WTC11 (cell line): ENCODE measurements at regions not wholly inside any gene's neighbourhood (a gene's known extent, or its start where the extent isn't known, plus 50 kb on each side); places are given as distances from the start of the nearest gene placed in this dataset.

ENCODE experiments used
- ATAC-seq: fragments of 200-7000 bp; cut with Tn5 transposase; 2 replicates; pipeline ENCODE4 v1.10.0; 2021; ENCODE audit warnings: mild to moderate bottlenecking, moderate library complexity
- CTCF ChIA-PET: fragments of 300-600 bp; sonication (Branson Sonifier 250); formaldehyde crosslinking; loops from one replicate; lab custom pipeline; 2021; ENCODE audit warnings: antibody characterized with exemption; lab: Charles Lee
- POLR2A ChIA-PET: fragments of 350-600 bp; sonication (Branson Sonifier 250); formaldehyde crosslinking; loops from one replicate; lab custom pipeline; 2021; ENCODE audit warnings: antibody characterized with exemption; lab: Charles Lee
- DNase-seq: peaks from one replicate; pipeline ENCODE4 v3.0.0; 2021; ENCODE audit warnings: low spot score
- H3K27ac Mint-ChIP-seq: 2 replicates; pipeline ENCODE4 v1.8.0; 2021; ENCODE audit warnings: mixed read lengths
- H3K27me3 Mint-ChIP-seq: 2 replicates; pipeline ENCODE4 v1.8.0; 2021; ENCODE audit warnings: low read depth, mild to moderate bottlenecking, moderate library complexity, mixed read lengths
- H3K36me3 Mint-ChIP-seq: 2 replicates; pipeline ENCODE4 v1.8.0; 2021; ENCODE audit warnings: mixed read lengths
- H3K4me1 Mint-ChIP-seq: 2 replicates; pipeline ENCODE4 v1.8.0; 2022; ENCODE audit warnings: mixed read lengths
- H3K4me3 Mint-ChIP-seq: 2 replicates; pipeline ENCODE4 v1.8.0; 2021; ENCODE audit warnings: mild to moderate bottlenecking, moderate library complexity, mixed read lengths
- H3K9me3 Mint-ChIP-seq: 2 replicates; pipeline ENCODE4 v1.8.0; 2021; ENCODE audit warnings: mixed read lengths
- CTCF ChIP-seq: fragments of 200-600 bp; IDR thresholded peaks from 2 replicates; pipeline ENCODE4 v1.8.0; 2022; ENCODE audit warnings: antibody characterized with exemption
- E2F4 ChIP-seq: sonication (generic); formaldehyde crosslinking; IDR thresholded peaks from 2 replicates; pipeline ENCODE4 v1.8.1; 2022; ENCODE audit warnings: low read depth, mild to moderate bottlenecking, moderate library complexity, missing genetic modification reagents, borderline replicate concordance
- E2F5 ChIP-seq: sonication (generic); formaldehyde crosslinking; IDR thresholded peaks from 2 replicates; pipeline ENCODE4 v1.8.1; 2022; ENCODE audit warnings: mild to moderate bottlenecking, moderate library complexity, missing genetic modification reagents
- EMX1 ChIP-seq: fragments of 250-450 bp; sonication (Bioruptor Pico); IDR thresholded peaks from 2 replicates; pipeline ENCODE4 v1.8.0; 2021; ENCODE audit warnings: mild to moderate bottlenecking
- IRF2 ChIP-seq: sonication (generic); formaldehyde crosslinking; IDR thresholded peaks from 2 replicates; pipeline ENCODE4 v1.8.0; 2022; ENCODE audit warnings: low read depth, missing genetic modification reagents, borderline replicate concordance
- NFE2L1 ChIP-seq: sonication (generic); formaldehyde crosslinking; IDR thresholded peaks from 2 replicates; pipeline ENCODE4 v1.8.1; 2023; ENCODE audit warnings: missing genetic modification reagents
- SMAD3 ChIP-seq: sonication (generic); formaldehyde crosslinking; IDR thresholded peaks from 2 replicates; pipeline ENCODE4 v1.8.0; 2022; ENCODE audit warnings: missing genetic modification reagents, mild to moderate bottlenecking, borderline replicate concordance
- USF2 ChIP-seq: sonication (generic); formaldehyde crosslinking; IDR thresholded peaks from 2 replicates; pipeline ENCODE4 v1.8.1; 2023; ENCODE audit warnings: mild to moderate bottlenecking, missing genetic modification reagents, moderate library complexity
- ZNF138 ChIP-seq: sonication (generic); formaldehyde crosslinking; conservative IDR thresholded peaks from 2 replicates; pipeline ENCODE4 v1.8.1; 2022; ENCODE audit warnings: mild to moderate bottlenecking, moderate library complexity, missing genetic modification reagents
- ZNF232 ChIP-seq: sonication (generic); formaldehyde crosslinking; IDR thresholded peaks from 2 replicates; pipeline ENCODE4 v1.8.0; 2022; ENCODE audit warnings: mild to moderate bottlenecking, missing genetic modification reagents
- ZNF281 ChIP-seq: sonication (generic); formaldehyde crosslinking; IDR thresholded peaks from 2 replicates; pipeline ENCODE4 v1.8.0; 2023; ENCODE audit warnings: mild to moderate bottlenecking, missing genetic modification reagents
- ZSCAN18 ChIP-seq: fragments of 250-450 bp; sonication (Bioruptor Pico); IDR thresholded peaks from 2 replicates; pipeline ENCODE4 v2.1.2; 2022; ENCODE audit warnings: mild to moderate bottlenecking, moderate library complexity

- TF ChIP-seq E2F4 (CRISPR knock-in tag) (no peak), SMAD3 (CRISPR knock-in tag) (no peak), ZNF138 (CRISPR knock-in tag) (no peak)
- TF ChIP-seq, all 79 proteins: peak for 0
Measured at GRCh38 chr15:77775373-77775772, 142.7 kb upstream of the LINGO1 start (continued).

- CTCF ChIA-PET, result interaction anchor here (1.3 to 4.3 kb wide), 2 partner anchors 10 to 119 kb away, joined by 3 to 25 read pairs; no protein-coding TSS in a partner anchor
- H3K27me3 Mint-ChIP-seq, result no peaks in the 10 kb centered on the region
- H3K36me3 Mint-ChIP-seq, result peaks cover 11% of the 10 kb centered on the region
- H3K4me3 Mint-ChIP-seq, result no peak overlapping the region
- H3K4me1 Mint-ChIP-seq, result 0 out of 2 replicates have a peak, but pooled peaks cover 4% of the 10 kb centered on the region
- peak overlapping the region; percentile 53; the same call in 1 of the 2 replicates for H3K27ac Mint-ChIP-seq
- POLR2A ChIA-PET, result no interaction called here
- ATAC-seq (no peak), DNase-seq (no peak)
- H3K9me3 Mint-ChIP-seq, result peaks cover 13% of the 10 kb centered on the region
- TF ChIP-seq ZNF281 (CRISPR knock-in tag), result no peak
Measured at GRCh38 chr15:77774350-77774749, 141.6 kb upstream of the LINGO1 start.

- TF ChIP-seq NFE2L1 (no peak), E2F5 (CRISPR knock-in tag) (no peak), USF2 (CRISPR knock-in tag) (no peak), IRF2 (CRISPR knock-in tag) (no peak), ZNF232 (CRISPR knock-in tag) (no peak), EMX1 (CRISPR knock-in tag) (no peak), SMAD3 (CRISPR knock-in tag) (no peak), ZSCAN18 (CRISPR knock-in tag) (no peak), CTCF (no peak)
- TF ChIP-seq, all 79 proteins: peak for 0
- Mint-ChIP-seq H3K4me1 (0 out of 2 replicates have a peak, but pooled peaks cover 4% of the 10 kb centered on the region), H3K4me3 (no peak overlapping the region), H3K27me3 (no peaks in the 10 kb centered on the region), H3K36me3 (peaks cover 8% of the 10 kb centered on the region), H3K27ac (peak overlapping the region; percentile 49; the same call in 1 of the 2 replicates), H3K9me3 (peaks cover 10% of the 10 kb centered on the region)
- ChIA-PET POLR2A (no interaction called here), CTCF (interaction anchor here (1.3 to 4.3 kb wide), 2 partner anchors 10 to 119 kb away, joined by 3 to 25 read pairs; no protein-coding TSS in a partner anchor)
- no peak for ATAC-seq
- no peak for DNase-seq
Measured at GRCh38 chr15:77773903-77774302, 141.2 kb upstream of the LINGO1 start.
